ENCODE measurements at regions not wholly inside any gene's neighbourhood (a gene's known extent, or its start where the extent isn't known, plus 50 kb on each side); places are given as distances from the start of the nearest gene placed in this dataset.

DNA sequence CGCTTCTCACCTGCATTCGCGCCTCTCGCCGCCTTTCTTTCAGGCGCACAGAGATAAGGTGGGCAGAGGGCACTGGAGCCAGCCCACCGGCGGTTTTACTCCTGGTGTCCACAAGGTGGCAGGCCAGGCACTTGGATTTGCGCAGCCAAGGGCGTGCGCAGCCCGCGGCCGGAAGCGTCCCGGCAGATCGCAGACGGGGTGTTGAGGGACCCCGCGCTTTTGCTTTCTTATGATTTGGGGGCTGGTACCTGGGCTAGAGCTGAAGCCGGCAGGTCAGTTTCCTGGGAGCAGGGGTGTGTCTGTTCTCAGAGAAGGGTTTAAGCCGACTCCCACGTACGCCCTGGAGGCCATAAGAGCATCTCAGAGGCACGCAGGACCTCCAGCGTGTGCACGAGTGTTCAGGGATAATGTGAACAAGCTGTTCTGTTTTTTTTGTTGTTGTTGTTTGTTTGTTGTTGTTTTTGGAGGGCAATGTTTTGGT is 305.6 kb upstream of the CXCR4 start:
- ChIA-PET CTCF (interaction anchor here (0.6 to 3.4 kb wide), 15 partner anchors 11 to 1415 kb away, joined by 3 to 26 read pairs (median 3); no protein-coding TSS in a partner anchor), POLR2A (no interaction called here), SMC1A (ENCODE audit: uncharacterized antibody, unreplicated experiment) (interaction anchor here (0.6 to 1.5 kb wide), 8 partner anchors 13 to 1680 kb away, joined by 3 to 4 read pairs (median 3); no protein-coding TSS in a partner anchor), RAD21 (ENCODE audit: unreplicated experiment) (interaction anchor here (1.0 to 2.1 kb wide), 3 partner anchors 39 to 509 kb away, joined by 3 to 7 read pairs (median 3); no protein-coding TSS in a partner anchor)
- H3K36me3 ChIP-seq (ENCODE audit: control insufficient read depth in 2 of 2, insufficient read depth in 2 of 2, low read length in 1 of 2), result no peaks in the 10 kb centered on the region
- no peak overlapping the region for H3K9ac ChIP-seq (ENCODE audit: control insufficient read depth, insufficient read depth, low read length)
- FAIRE-seq (no peak), ATAC-seq (peak; percentile 99), DNase-seq (ENCODE audit: low read depth, low spot score) (no peak)
- H3K79me2 ChIP-seq (ENCODE audit: control insufficient read depth, insufficient read depth, low read length), result no peaks in the 10 kb centered on the region
- no peak overlapping the region for H3K27ac ChIP-seq (ENCODE audit: control insufficient read depth, insufficient read depth)
- peaks cover 0 to 4% of the 10 kb centered on the region in 2 experiments; a peak in 3 of 4 replicates for H3K27me3 ChIP-seq (replicated peaks in 1 of 2; ENCODE audit: control insufficient read depth in 2 of 2, insufficient read depth in 2 of 2, low read length in 1 of 2)
- peak overlapping the region; percentile 91 for H2AFZ ChIP-seq (ENCODE audit: control insufficient read depth, low read depth, low read length)
- no TSS peak for BruUV-seq (replicated peaks)
- no peaks in the 10 kb centered on the region for H3K9me3 ChIP-seq (replicated peaks; ENCODE audit: control insufficient read depth, insufficient read depth, low read length)
- no peaks in the 10 kb centered on the region; the same call in 1 of the 2 replicates for H4K20me1 ChIP-seq (ENCODE audit: control insufficient read depth, insufficient read depth)
- intact Hi-C loops (cut with micrococcal nuclease; ENCODE audit: unreplicated experiment), result loop anchor here (2.0 to 5.0 kb wide), 3 partner anchors 244 to 1415 kb away; no protein-coding TSS in a partner anchor
- peaks cover 4% of the 10 kb centered on the region; the same call in 1 of the 2 replicates for H3K4me1 ChIP-seq (ENCODE audit: control insufficient read depth, insufficient read depth, low read length)
- 3% methylated on average over 27 of the region's 27 CpGs for WGBS (ENCODE audit: insufficient coverage, insufficient replicate concordance, low lambda C conversion rate, missing lambda C conversion rate)
- H3K4me3 ChIP-seq, result peak overlapping the region; percentile 43; the same call in 1 of the 2 replicates
- in situ Hi-C loops (cut with MboI), result loop anchor here (5.0 to 10.0 kb wide), 2 partner anchors 311 to 1414 kb away; no protein-coding TSS in a partner anchor
- H3K4me2 ChIP-seq (ENCODE audit: control insufficient read depth, insufficient read depth), result peak overlapping the region; percentile 84
- TF ChIP-seq, protein P1, sequence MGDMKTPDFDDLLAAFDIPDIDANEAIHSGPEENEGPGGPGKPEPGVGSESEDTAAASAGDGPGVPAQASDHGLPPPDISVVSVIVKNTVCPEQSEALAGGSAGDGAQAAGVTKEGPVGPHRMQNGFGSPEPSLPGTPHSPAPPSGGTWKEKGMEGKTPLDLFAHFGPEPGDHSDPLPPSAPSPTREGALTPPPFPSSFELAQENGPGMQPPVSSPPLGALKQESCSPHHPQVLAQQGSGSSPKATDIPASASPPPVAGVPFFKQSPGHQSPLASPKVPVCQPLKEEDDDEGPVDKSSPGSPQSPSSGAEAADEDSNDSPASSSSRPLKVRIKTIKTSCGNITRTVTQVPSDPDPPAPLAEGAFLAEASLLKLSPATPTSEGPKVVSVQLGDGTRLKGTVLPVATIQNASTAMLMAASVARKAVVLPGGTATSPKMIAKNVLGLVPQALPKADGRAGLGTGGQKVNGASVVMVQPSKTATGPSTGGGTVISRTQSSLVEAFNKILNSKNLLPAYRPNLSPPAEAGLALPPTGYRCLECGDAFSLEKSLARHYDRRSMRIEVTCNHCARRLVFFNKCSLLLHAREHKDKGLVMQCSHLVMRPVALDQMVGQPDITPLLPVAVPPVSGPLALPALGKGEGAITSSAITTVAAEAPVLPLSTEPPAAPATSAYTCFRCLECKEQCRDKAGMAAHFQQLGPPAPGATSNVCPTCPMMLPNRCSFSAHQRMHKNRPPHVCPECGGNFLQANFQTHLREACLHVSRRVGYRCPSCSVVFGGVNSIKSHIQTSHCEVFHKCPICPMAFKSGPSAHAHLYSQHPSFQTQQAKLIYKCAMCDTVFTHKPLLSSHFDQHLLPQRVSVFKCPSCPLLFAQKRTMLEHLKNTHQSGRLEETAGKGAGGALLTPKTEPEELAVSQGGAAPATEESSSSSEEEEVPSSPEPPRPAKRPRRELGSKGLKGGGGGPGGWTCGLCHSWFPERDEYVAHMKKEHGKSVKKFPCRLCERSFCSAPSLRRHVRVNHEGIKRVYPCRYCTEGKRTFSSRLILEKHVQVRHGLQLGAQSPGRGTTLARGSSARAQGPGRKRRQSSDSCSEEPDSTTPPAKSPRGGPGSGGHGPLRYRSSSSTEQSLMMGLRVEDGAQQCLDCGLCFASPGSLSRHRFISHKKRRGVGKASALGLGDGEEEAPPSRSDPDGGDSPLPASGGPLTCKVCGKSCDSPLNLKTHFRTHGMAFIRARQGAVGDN (IDR thresholded peaks at IDR 0.05), result no peak
- TF ChIP-seq DPF2 (IDR thresholded peaks at IDR 0.05), result no peak; the same call in 1 of the 2 replicates
- TF ChIP-seq, protein P2, sequence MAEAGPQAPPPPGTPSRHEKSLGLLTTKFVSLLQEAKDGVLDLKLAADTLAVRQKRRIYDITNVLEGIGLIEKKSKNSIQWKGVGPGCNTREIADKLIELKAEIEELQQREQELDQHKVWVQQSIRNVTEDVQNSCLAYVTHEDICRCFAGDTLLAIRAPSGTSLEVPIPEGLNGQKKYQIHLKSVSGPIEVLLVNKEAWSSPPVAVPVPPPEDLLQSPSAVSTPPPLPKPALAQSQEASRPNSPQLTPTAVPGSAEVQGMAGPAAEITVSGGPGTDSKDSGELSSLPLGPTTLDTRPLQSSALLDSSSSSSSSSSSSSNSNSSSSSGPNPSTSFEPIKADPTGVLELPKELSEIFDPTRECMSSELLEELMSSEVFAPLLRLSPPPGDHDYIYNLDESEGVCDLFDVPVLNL (IDR thresholded peaks at IDR 0.05; ENCODE audit: low read depth, low read length), result no peak
- TF ChIP-seq SMC3 (IDR thresholded peaks at IDR 0.05; ENCODE audit: borderline replicate concordance, low read length), result peak; percentile 86
- no peak for TF ChIP-seq EZH2 (IDR thresholded peaks at IDR 0.05; ENCODE audit: borderline replicate concordance, control insufficient read depth, low read depth, low read length)
- no peak for TF ChIP-seq POLR2AphosphoS5 (IDR thresholded peaks at IDR 0.05; ENCODE audit: low read length)
- peak; percentile 32 to 66; a peak in 3 of 4 replicates for TF ChIP-seq BHLHE40 (IDR thresholded peaks at IDR 0.05; ENCODE audit: borderline replicate concordance in 1 of 2, low read depth in 2 of 2, low read length in 1 of 2)
- TF ChIP-seq, protein P3, sequence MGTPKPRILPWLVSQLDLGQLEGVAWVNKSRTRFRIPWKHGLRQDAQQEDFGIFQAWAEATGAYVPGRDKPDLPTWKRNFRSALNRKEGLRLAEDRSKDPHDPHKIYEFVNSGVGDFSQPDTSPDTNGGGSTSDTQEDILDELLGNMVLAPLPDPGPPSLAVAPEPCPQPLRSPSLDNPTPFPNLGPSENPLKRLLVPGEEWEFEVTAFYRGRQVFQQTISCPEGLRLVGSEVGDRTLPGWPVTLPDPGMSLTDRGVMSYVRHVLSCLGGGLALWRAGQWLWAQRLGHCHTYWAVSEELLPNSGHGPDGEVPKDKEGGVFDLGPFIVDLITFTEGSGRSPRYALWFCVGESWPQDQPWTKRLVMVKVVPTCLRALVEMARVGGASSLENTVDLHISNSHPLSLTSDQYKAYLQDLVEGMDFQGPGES (IDR thresholded peaks at IDR 0.05), result no peak
- no peak for TF ChIP-seq SIN3A (IDR thresholded peaks at IDR 0.05; ENCODE audit: low read depth, low read length)
- peak; percentile 78 for TF ChIP-seq RAD21 (IDR thresholded peaks at IDR 0.05; ENCODE audit: insufficient read depth, low read depth, low read length)
- TF ChIP-seq BCL11A (IDR thresholded peaks at IDR 0.05; ENCODE audit: low read depth, low read length), result no peak
- TF ChIP-seq NR2C2 (IDR thresholded peaks at IDR 0.05; ENCODE audit: borderline replicate concordance, control insufficient read depth, insufficient read length, low read depth), result no peak
- TF ChIP-seq PML (IDR thresholded peaks at IDR 0.05; ENCODE audit: low read length), result no peak
- no peak for TF ChIP-seq CREB1 (IDR thresholded peaks at IDR 0.05; ENCODE audit: low read depth)
- TF ChIP-seq, protein P4, sequence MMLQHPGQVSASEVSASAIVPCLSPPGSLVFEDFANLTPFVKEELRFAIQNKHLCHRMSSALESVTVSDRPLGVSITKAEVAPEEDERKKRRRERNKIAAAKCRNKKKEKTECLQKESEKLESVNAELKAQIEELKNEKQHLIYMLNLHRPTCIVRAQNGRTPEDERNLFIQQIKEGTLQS (IDR thresholded peaks at IDR 0.05; ENCODE audit: borderline replicate concordance, extremely low read depth, low read depth, low read length), result no peak
- TF ChIP-seq RELA (IDR thresholded peaks at IDR 0.05; ENCODE audit: borderline replicate concordance, partially characterized antibody), result no peak
- no peak for TF ChIP-seq HDAC6 (IDR thresholded peaks at IDR 0.05; ENCODE audit: unreplicated experiment)
- TF ChIP-seq SP1 (IDR thresholded peaks at IDR 0.05; ENCODE audit: low read depth, low read length), result no peak

Data from GM12878 (cell line).